Left ventricle myocardium inferior (tissue), 1 donor: ENCODE measurements at regions not wholly inside any gene's neighbourhood (a gene's known extent, or its start where the extent isn't known, plus 50 kb on each side); places are given as distances from the start of the nearest gene placed in this dataset.

Experiments
- DNase-seq: peaks from one replicate; pipeline ENCODE4 v3.0.0-alpha.2; 2020
- H3K27ac ChIP-seq: fragments of 200-600 bp; replicated peaks from 2 replicates; pipeline ENCODE4 v1.8.0; 2021
- H3K27me3 ChIP-seq: fragments of 200-600 bp; 2 replicates; pipeline ENCODE4 v1.8.0; 2021; ENCODE audit warnings: low read depth
- H3K36me3 ChIP-seq: fragments of 200-600 bp; 2 replicates; pipeline ENCODE4 v1.8.0; 2021
- H3K4me1 ChIP-seq: fragments of 200-600 bp; 2 replicates; pipeline ENCODE4 v1.8.0; 2021
- H3K4me3 ChIP-seq: fragments of 200-600 bp; 2 replicates; pipeline ENCODE4 v1.8.0; 2021; ENCODE audit warnings: mild to moderate bottlenecking, moderate library complexity
- H3K9me3 ChIP-seq: fragments of 200-600 bp; replicated peaks from 2 replicates; pipeline ENCODE4 v1.8.0; 2021
- intact Hi-C: fragments of 100-400 bp; cut with micrococcal nuclease; formaldehyde crosslinking; loops from one replicate; pipeline ENCODE4 v1.11.0; 2022
- TF ChIP-seq, protein P1 (sequence below): fragments of 200-600 bp; IDR thresholded peaks from 2 replicates; pipeline ENCODE4 v1.8.0; 2021; ENCODE audit warnings: antibody characterized with exemption, mild to moderate bottlenecking, borderline replicate concordance
- donor health status: DM: no; HTN: yes; CAD: no; lungs with severe emphysema.

DNA sequence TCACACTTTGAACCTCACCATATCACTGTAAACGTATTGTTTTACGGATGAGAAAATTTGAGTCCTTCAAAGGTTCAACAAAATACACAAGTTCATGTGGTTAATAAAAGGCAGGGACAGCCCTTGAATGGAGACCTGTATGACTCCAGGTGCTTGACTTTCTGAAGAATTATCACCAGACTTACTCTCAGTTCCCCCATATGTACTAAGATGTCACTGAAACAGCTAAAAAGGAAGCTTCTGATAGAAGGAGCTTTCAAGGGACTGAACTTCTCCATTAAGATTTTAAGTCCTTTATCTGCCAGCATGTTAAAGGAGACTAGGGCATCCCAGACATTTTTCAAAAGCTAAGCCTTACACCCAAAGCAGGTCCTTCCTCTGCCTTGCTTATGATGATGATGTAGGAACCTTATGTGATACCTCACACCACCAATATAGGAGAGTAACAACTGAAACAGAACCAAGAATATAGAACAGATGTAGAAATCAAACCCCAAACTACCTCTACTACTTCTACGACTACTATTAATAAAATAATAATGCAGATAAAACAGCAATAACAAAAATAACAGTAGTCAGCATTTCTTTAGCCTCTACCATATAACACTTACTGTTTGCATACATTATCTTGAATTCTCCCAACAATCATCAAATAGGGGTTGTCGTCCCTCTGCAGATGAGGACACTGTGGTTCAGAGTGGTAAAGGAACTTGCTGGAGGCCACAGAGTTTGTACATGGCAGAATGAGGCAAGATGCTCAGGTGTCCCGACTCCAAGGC, 273.9 kb downstream of the ELAVL2 start:
- no peaks in the 10 kb centered on the region for H3K4me1 ChIP-seq
- TF ChIP-seq, protein P1, sequence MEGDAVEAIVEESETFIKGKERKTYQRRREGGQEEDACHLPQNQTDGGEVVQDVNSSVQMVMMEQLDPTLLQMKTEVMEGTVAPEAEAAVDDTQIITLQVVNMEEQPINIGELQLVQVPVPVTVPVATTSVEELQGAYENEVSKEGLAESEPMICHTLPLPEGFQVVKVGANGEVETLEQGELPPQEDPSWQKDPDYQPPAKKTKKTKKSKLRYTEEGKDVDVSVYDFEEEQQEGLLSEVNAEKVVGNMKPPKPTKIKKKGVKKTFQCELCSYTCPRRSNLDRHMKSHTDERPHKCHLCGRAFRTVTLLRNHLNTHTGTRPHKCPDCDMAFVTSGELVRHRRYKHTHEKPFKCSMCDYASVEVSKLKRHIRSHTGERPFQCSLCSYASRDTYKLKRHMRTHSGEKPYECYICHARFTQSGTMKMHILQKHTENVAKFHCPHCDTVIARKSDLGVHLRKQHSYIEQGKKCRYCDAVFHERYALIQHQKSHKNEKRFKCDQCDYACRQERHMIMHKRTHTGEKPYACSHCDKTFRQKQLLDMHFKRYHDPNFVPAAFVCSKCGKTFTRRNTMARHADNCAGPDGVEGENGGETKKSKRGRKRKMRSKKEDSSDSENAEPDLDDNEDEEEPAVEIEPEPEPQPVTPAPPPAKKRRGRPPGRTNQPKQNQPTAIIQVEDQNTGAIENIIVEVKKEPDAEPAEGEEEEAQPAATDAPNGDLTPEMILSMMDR = no peak
- H3K4me3 ChIP-seq = no peak overlapping the region
- no peak overlapping the region for H3K27ac ChIP-seq
- no peaks in the 10 kb centered on the region for H3K27me3 ChIP-seq
- no peaks in the 10 kb centered on the region for H3K36me3 ChIP-seq
- no peaks in the 10 kb centered on the region for H3K9me3 ChIP-seq
- no peak for DNase-seq
- intact Hi-C loops = no loop called here

- intact Hi-C loops = no loop called here
- H3K36me3 ChIP-seq = no peaks in the 10 kb centered on the region
Measured at GRCh38 chr9:23552876-23553601, 273.0 kb downstream of the ELAVL2 start.

GRCh38 chr9:23554686-23555085, 271.4 kb downstream of the ELAVL2 start:
- no peak for DNase-seq
- Histone ChIP-seq H3K27me3 (no peaks in the 10 kb centered on the region), H3K27ac (no peak overlapping the region), H3K4me1 (no peaks in the 10 kb centered on the region), H3K4me3 (no peak overlapping the region), H3K9me3 (peaks cover 9% of the 10 kb centered on the region), H3K36me3 (no peaks in the 10 kb centered on the region)
- TF ChIP-seq, protein P1 = no peak
- intact Hi-C loops = no loop called here

More at GRCh38 chr9:23552876-23553601, 273.0 kb downstream of the ELAVL2 start:
- Histone ChIP-seq H3K27ac (no peak overlapping the region), H3K4me1 (no peaks in the 10 kb centered on the region), H3K4me3 (no peak overlapping the region), H3K27me3 (no peaks in the 10 kb centered on the region), H3K9me3 (no peaks in the 10 kb centered on the region)
- TF ChIP-seq, protein P1 = no peak
- DNase-seq = no peak

DNA sequence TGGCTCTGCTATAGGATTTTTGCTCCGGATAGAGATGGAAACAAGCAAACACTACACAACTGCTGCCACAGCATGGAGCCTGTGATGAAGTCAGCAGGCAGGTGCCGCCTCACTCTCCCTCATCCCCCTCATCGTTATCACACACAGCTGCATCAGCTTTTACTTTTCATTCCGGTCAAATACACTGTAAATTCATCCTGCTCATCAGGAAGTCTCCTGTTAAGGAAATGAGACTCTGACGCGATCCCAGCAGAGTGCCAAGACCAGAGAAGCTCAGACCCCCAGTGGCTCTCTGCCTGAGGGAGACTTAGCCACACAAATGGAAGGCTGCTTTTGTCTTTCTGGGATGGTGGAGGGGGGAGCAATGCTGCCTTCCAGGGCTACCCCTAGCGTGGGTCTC, 270.2 kb downstream of the ELAVL2 start:
- H3K27me3 ChIP-seq = no peaks in the 10 kb centered on the region
- H3K27ac ChIP-seq = no peak overlapping the region
- TF ChIP-seq, protein P1 = no peak
- intact Hi-C loops = no loop called here
- DNase-seq = no peak
- no peaks in the 10 kb centered on the region for H3K4me1 ChIP-seq
- no peak overlapping the region for H3K4me3 ChIP-seq
- no peaks in the 10 kb centered on the region for H3K36me3 ChIP-seq
- peaks cover 9% of the 10 kb centered on the region for H3K9me3 ChIP-seq

- Histone ChIP-seq H3K36me3 (no peaks in the 10 kb centered on the region), H3K4me3 (no peak overlapping the region), H3K4me1 (no peaks in the 10 kb centered on the region), H3K9me3 (peaks cover 9% of the 10 kb centered on the region), H3K27me3 (no peaks in the 10 kb centered on the region), H3K27ac (no peak overlapping the region)
- TF ChIP-seq, protein P1 = no peak
- no peak for DNase-seq
- intact Hi-C loops = no loop called here
Measured at GRCh38 chr9:23556459-23556858, 269.6 kb downstream of the ELAVL2 start.
